Peyer's patch (tissue), 4 donors: ENCODE measurements at regions not wholly inside any gene's neighbourhood (a gene's known extent, or its start where the extent isn't known, plus 50 kb on each side); places are given as distances from the start of the nearest gene placed in this dataset.

Experiments used
- POLR2A ChIP-seq, 2 donors: fragments of 450-650 bp; IDR thresholded peaks; one replicate each; pipeline ENCODE4 v1.5.1; 2017; ENCODE audit warnings: antibody characterized with exemption in 2 of 2, mild to moderate bottlenecking in 2 of 2, moderate library complexity in 2 of 2
- TF ChIP-seq, protein P1 (sequence below), 6 experiments: fragments of 450-650 bp in 4 of 6; fragments of 200-600 bp in 2 of 6; sonication (generic) in 1 of 6; IDR thresholded peaks; one replicate each; pipeline ENCODE4 v1.5.1; 2017 to 2019; ENCODE audit warnings: antibody characterized with exemption in 6 of 6, mild to moderate bottlenecking in 3 of 6, moderate library complexity in 1 of 6

DNA sequence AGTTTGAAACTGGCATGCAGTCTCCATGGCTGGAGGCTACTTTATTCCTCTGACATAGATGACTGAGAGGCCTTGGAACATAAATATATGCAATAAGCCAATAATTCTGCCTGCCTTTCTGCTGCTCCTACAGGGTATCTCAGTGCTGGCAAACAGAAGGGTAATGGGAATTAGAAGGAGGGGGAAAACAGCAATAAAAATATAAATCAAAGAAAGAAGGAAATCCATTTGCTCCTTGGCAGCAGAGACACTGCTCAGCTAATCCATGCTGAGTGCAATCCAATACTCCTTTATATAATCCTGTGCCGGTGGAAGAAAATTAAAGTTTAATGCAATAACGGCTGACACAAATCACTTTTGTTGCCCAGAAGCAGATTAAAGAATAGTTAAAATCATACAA lies 478.9 kb downstream of the SPATA31D1 start:
- TF ChIP-seq, protein P1, sequence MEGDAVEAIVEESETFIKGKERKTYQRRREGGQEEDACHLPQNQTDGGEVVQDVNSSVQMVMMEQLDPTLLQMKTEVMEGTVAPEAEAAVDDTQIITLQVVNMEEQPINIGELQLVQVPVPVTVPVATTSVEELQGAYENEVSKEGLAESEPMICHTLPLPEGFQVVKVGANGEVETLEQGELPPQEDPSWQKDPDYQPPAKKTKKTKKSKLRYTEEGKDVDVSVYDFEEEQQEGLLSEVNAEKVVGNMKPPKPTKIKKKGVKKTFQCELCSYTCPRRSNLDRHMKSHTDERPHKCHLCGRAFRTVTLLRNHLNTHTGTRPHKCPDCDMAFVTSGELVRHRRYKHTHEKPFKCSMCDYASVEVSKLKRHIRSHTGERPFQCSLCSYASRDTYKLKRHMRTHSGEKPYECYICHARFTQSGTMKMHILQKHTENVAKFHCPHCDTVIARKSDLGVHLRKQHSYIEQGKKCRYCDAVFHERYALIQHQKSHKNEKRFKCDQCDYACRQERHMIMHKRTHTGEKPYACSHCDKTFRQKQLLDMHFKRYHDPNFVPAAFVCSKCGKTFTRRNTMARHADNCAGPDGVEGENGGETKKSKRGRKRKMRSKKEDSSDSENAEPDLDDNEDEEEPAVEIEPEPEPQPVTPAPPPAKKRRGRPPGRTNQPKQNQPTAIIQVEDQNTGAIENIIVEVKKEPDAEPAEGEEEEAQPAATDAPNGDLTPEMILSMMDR (IDR thresholded peaks at IDR 0.05) = no peak
- TF ChIP-seq POLR2A (IDR thresholded peaks at IDR 0.05) = no peak
